MM.1S (cell line): ENCODE measurements at regions not wholly inside any gene's neighbourhood (a gene's known extent, or its start where the extent isn't known, plus 50 kb on each side); places are given as distances from the start of the nearest gene placed in this dataset.

Source experiments
- DNase-seq: peaks from one replicate; pipeline ENCODE4 v3.0.0-alpha.2; 2015
- H2AFZ ChIP-seq: fragments of 300-600 bp; sonication (generic); 2 replicates; pipeline ENCODE4 v1.6.0; 2016; ENCODE audit warnings: antibody characterized with exemption, low read length
- H3F3A ChIP-seq: fragments of 300-600 bp; sonication (generic); 2 replicates; pipeline ENCODE4 v1.6.1; 2016; ENCODE audit warnings: mild to moderate bottlenecking, antibody characterized with exemption, low read length, moderate library complexity, mixed read lengths; ENCODE audit not compliant: insufficient read depth
- H3K27ac ChIP-seq: fragments of 300-600 bp; sonication (generic); 2 replicates; pipeline ENCODE4 v1.5.1; 2016; ENCODE audit warnings: mild to moderate bottlenecking, low read length
- H3K27me3 ChIP-seq: fragments of 300-600 bp; sonication (generic); replicated peaks from 2 replicates; pipeline ENCODE4 v1.6.0; 2016; ENCODE audit warnings: low read length; ENCODE audit not compliant: insufficient read depth
- H3K36me3 ChIP-seq: fragments of 300-600 bp; sonication (generic); replicated peaks from 2 replicates; pipeline ENCODE4 v1.6.1; 2016; ENCODE audit warnings: mild to moderate bottlenecking, low read length, mixed read lengths; ENCODE audit not compliant: insufficient read depth
- H3K4me1 ChIP-seq: fragments of 300-600 bp; sonication (generic); 2 replicates; pipeline ENCODE4 v1.6.1; 2016; ENCODE audit warnings: low read length, mixed read lengths
- H3K4me2 ChIP-seq: fragments of 300-600 bp; sonication (generic); 2 replicates; pipeline ENCODE4 v1.6.0; 2016; ENCODE audit warnings: low read depth, low read length
- H3K4me3 ChIP-seq: fragments of 300-600 bp; sonication (generic); 2 replicates; pipeline ENCODE4 v1.5.1; 2016; ENCODE audit warnings: low read length, mixed read lengths
- H3K79me2 ChIP-seq: fragments of 300-600 bp; sonication (generic); 2 replicates; pipeline ENCODE4 v1.6.1; 2016; ENCODE audit warnings: mixed run types, low read length, mixed read lengths
- H3K9ac ChIP-seq: fragments of 300-600 bp; sonication (generic); 2 replicates; pipeline ENCODE4 v1.6.1; 2016; ENCODE audit warnings: low read length, mixed read lengths
- H3K9me2 ChIP-seq: fragments of 300-600 bp; sonication (generic); replicated peaks from 2 replicates; pipeline ENCODE4 v1.6.1; 2016; ENCODE audit warnings: mild to moderate bottlenecking, low read length, mixed read lengths; ENCODE audit not compliant: insufficient read depth
- H3K9me3 ChIP-seq: fragments of 300-600 bp; sonication (generic); replicated peaks from 2 replicates; pipeline ENCODE4 v1.6.1; 2016; ENCODE audit warnings: mild to moderate bottlenecking, low read length, mixed read lengths; ENCODE audit not compliant: insufficient read depth
- H4K20me1 ChIP-seq: fragments of 300-600 bp; sonication (generic); 2 replicates; pipeline ENCODE4 v1.6.1; 2016; ENCODE audit warnings: mild to moderate bottlenecking, low read length, moderate library complexity, mixed read lengths; ENCODE audit not compliant: insufficient read depth
- EZH2 ChIP-seq: fragments of 300-600 bp; sonication (generic); optimal IDR thresholded peaks from 2 replicates; pipeline ENCODE3; 2017; ENCODE audit warnings: low read depth, mild to moderate bottlenecking, antibody characterized with exemption, low read length, mixed read lengths
- EZH2phosphoT487 ChIP-seq: fragments of 300-600 bp; sonication (generic); IDR thresholded peaks from 2 replicates; pipeline ENCODE4 v1.6.1; 2018; ENCODE audit warnings: antibody characterized with exemption, low read length
- TF ChIP-seq, protein P1 (sequence below): fragments of 300-600 bp; sonication (generic); IDR thresholded peaks from 2 replicates; pipeline ENCODE4 v1.5.1; 2016; ENCODE audit warnings: antibody characterized with exemption, low read length, mixed read lengths

GRCh38 chr4:133275246-133275645 lies 126.2 kb downstream of the PCDH10 start:
- Histone ChIP-seq H3K9me2 (no peaks in the 10 kb centered on the region), H3F3A (no peaks in the 10 kb centered on the region; the same call in 1 of the 2 replicates), H3K79me2 (no peaks in the 10 kb centered on the region), H3K4me2 (no peak overlapping the region), H4K20me1 (no peaks in the 10 kb centered on the region), H3K36me3 (no peaks in the 10 kb centered on the region), H3K9ac (no peak overlapping the region), H3K27ac (no peak overlapping the region), H3K4me1 (peaks cover 5% of the 10 kb centered on the region), H3K4me3 (no peak overlapping the region), H2AFZ (no peak overlapping the region), H3K27me3 (no peaks in the 10 kb centered on the region), H3K9me3 (no peaks in the 10 kb centered on the region)
- no peak for TF ChIP-seq EZH2phosphoT487
- TF ChIP-seq EZH2 = no peak
- TF ChIP-seq, protein P1, sequence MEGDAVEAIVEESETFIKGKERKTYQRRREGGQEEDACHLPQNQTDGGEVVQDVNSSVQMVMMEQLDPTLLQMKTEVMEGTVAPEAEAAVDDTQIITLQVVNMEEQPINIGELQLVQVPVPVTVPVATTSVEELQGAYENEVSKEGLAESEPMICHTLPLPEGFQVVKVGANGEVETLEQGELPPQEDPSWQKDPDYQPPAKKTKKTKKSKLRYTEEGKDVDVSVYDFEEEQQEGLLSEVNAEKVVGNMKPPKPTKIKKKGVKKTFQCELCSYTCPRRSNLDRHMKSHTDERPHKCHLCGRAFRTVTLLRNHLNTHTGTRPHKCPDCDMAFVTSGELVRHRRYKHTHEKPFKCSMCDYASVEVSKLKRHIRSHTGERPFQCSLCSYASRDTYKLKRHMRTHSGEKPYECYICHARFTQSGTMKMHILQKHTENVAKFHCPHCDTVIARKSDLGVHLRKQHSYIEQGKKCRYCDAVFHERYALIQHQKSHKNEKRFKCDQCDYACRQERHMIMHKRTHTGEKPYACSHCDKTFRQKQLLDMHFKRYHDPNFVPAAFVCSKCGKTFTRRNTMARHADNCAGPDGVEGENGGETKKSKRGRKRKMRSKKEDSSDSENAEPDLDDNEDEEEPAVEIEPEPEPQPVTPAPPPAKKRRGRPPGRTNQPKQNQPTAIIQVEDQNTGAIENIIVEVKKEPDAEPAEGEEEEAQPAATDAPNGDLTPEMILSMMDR = no peak
- no peak for DNase-seq

DNA sequence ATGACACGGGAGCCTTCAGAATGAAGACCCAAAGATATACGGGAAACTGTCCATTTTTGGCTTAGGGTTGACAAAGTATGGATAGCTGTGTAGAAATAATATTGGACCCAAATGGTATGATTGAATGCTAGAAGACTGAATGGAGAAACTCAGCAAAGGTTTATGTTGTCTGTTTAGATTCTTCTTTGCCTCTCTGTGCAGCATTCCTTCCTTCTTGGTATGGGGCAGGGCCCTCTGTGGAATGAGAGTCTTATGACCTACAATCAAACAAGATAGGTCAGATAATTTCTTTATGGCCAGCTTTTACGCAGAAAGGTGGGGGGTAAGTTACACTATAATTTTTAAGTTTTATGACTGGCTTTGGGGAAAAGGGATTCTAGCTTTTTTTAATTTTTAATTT lies 124.3 kb downstream of the PCDH10 start:
- Histone ChIP-seq H3K4me3 (no peak overlapping the region), H3K27ac (no peak overlapping the region), H3K9me3 (no peaks in the 10 kb centered on the region), H4K20me1 (no peaks in the 10 kb centered on the region), H3K79me2 (no peaks in the 10 kb centered on the region), H3K27me3 (no peaks in the 10 kb centered on the region), H3K9ac (no peak overlapping the region), H3F3A (no peaks in the 10 kb centered on the region; the same call in 1 of the 2 replicates), H3K4me2 (no peak overlapping the region), H3K4me1 (peaks cover 5% of the 10 kb centered on the region), H3K36me3 (no peaks in the 10 kb centered on the region), H3K9me2 (no peaks in the 10 kb centered on the region), H2AFZ (no peak overlapping the region)
- no peak for DNase-seq
- no peak for TF ChIP-seq EZH2
- TF ChIP-seq EZH2phosphoT487 = no peak
- TF ChIP-seq, protein P1 = no peak

DNA sequence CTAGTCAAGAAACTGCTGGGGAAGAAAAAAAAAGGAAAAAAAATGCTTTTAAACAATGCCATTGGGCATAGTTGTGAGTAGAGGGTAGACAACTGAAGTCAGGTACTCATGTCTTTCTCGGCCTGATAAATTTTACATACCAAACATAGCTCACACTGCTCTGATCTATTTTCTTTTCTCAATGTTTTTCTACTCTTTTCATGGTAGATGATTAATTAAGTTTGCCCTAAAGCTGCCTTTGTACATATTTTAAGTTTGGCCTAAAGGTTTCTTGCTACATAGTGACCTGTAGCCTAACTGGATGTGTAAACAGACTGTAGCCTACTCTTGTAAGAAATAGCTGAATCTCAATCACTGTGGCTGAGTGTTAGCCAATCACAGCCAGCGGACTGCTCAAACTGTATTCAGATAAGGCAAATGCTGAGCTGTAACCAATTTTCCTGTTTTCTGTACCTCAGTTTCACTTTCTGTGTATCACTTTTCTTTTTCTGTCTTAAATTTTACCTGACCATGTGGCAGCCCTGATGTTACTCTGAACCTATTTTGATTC lies 121.0 kb downstream of the PCDH10 start:
- no peak overlapping the region for H3K4me3 ChIP-seq
- H3K27me3 ChIP-seq = no peaks in the 10 kb centered on the region
- no peaks in the 10 kb centered on the region for H3K9me3 ChIP-seq
- no peaks in the 10 kb centered on the region for H3K9me2 ChIP-seq
- H3K4me2 ChIP-seq = 0 out of 2 replicates have a peak overlapping the region, but pooled peaks have one; percentile 11
- no peaks in the 10 kb centered on the region for H3K36me3 ChIP-seq
- H3K27ac ChIP-seq = no peak overlapping the region
- H2AFZ ChIP-seq = no peak overlapping the region
- H4K20me1 ChIP-seq = no peaks in the 10 kb centered on the region
- peaks cover 5% of the 10 kb centered on the region for H3K4me1 ChIP-seq
- H3K9ac ChIP-seq = no peak overlapping the region
- H3F3A ChIP-seq = no peaks in the 10 kb centered on the region; the same call in 1 of the 2 replicates
- no peaks in the 10 kb centered on the region for H3K79me2 ChIP-seq
- no peak for TF ChIP-seq EZH2
- TF ChIP-seq, protein P1 = no peak
- no peak for TF ChIP-seq EZH2phosphoT487
- peak; percentile 67 for DNase-seq
